HepG2 (cell line): ENCODE measurements at regions not wholly inside any gene's neighbourhood (a gene's known extent, or its start where the extent isn't known, plus 50 kb on each side); places are given as distances from the start of the nearest gene placed in this dataset.

Experiments
- ATF3 ChIP-seq: sonication (generic); formaldehyde crosslinking; IDR thresholded peaks from 2 replicates; pipeline ENCODE4 v1.4.0; 2020; ENCODE audit warnings: missing genetic modification reagents
- CHD2 ChIP-seq: IDR thresholded peaks from 2 replicates; pipeline ENCODE4 v1.6.1; 2011; ENCODE audit warnings: low read depth, low read length, improper control_type of control experiment
- CTCF ChIP-seq: sonication (generic); formaldehyde crosslinking; IDR thresholded peaks from 2 replicates; pipeline ENCODE4 v1.5.0; 2020; ENCODE audit warnings: mild to moderate bottlenecking, missing genetic modification reagents, moderate library complexity
- MAFK ChIP-seq, 2 experiments: IDR thresholded peaks in 1 of 2; conservative IDR thresholded peaks in 1 of 2; 2 replicates each; pipeline ENCODE4 v1.6.1; 2011; ENCODE audit warnings: improper control_type of control experiment in 2 of 2, low read length in 2 of 2
- PAX8 ChIP-seq: sonication (generic); formaldehyde crosslinking; IDR thresholded peaks from 2 replicates; pipeline ENCODE4 v1.8.0; 2022; ENCODE audit warnings: mild to moderate bottlenecking, missing genetic modification reagents, borderline replicate concordance
- PRDM10 ChIP-seq: sonication (generic); formaldehyde crosslinking; IDR thresholded peaks from 2 replicates; pipeline ENCODE4 v1.4.0; 2020; ENCODE audit warnings: low read depth, missing genetic modification reagents
- TCF7L2 ChIP-seq: IDR thresholded peaks from 2 replicates; pipeline ENCODE4 v1.6.1; 2011; ENCODE audit warnings: mild to moderate bottlenecking, low read depth, low read length, moderate library complexity
- ZNF121 ChIP-seq: sonication (generic); formaldehyde crosslinking; IDR thresholded peaks from 2 replicates; pipeline ENCODE4 v1.5.0; 2020; ENCODE audit warnings: mild to moderate bottlenecking, missing genetic modification reagents
- ZNF292 ChIP-seq: sonication (generic); formaldehyde crosslinking; IDR thresholded peaks from 2 replicates; pipeline ENCODE4 v1.8.1; 2022; ENCODE audit warnings: mild to moderate bottlenecking, low read depth, missing genetic modification reagents, borderline replicate concordance
- ZNF747 ChIP-seq: sonication (generic); formaldehyde crosslinking; IDR thresholded peaks from 2 replicates; pipeline ENCODE4 v1.8.1; 2023; ENCODE audit warnings: missing genetic modification reagents, mild to moderate bottlenecking, borderline replicate concordance

GRCh38 chr12:102690253-102690652 is 209.9 kb upstream of the IGF1 start:
- TF ChIP-seq ZNF292 (CRISPR knock-in tag) (no peak), ATF3 (no peak), CTCF (CRISPR knock-in tag) (no peak), ZNF121 (CRISPR knock-in tag) (no peak), MAFK (conservative IDR thresholded peaks at IDR 0.05 in 1 of 2, IDR thresholded peaks at IDR 0.05 in 1 of 2; ENCODE audit: low read length in 2 of 2) (no peak), CHD2 (no peak), TCF7L2 (no peak), PRDM10 (CRISPR knock-in tag) (no peak), ZNF747 (CRISPR knock-in tag) (no peak), PAX8 (CRISPR knock-in tag) (no peak)
